CD4-positive, alpha-beta T cell treated with Interleukin-15 for 4 hours (primary cell): ENCODE measurements at regions not wholly inside any gene's neighbourhood (a gene's known extent, or its start where the extent isn't known, plus 50 kb on each side); places are given as distances from the start of the nearest gene placed in this dataset.
"Not testable (repeated sequence)": the region's sequence is repeated elsewhere in the genome, so short reads cannot be mapped to it uniquely, and the experiment has no call there.

Experiments used
- DNase-seq: peaks from one replicate; pipeline ENCODE4 v3.0.0-alpha.2; 2020; ENCODE audit warnings: low spot score

GRCh38 chr4:15294202-15294601, 133.6 kb upstream of the C1QTNF7 start:
- DNase-seq: no peak

GRCh38 chr4:15294832-15295231, 133.0 kb upstream of the C1QTNF7 start:
- no peak for DNase-seq

GRCh38 chr4:15295421-15296162, 132.2 kb upstream of the C1QTNF7 start:
- no peak for DNase-seq

GRCh38 chr4:15297344-15297743, 130.5 kb upstream of the C1QTNF7 start:
- no peak for DNase-seq

- no peak for DNase-seq
These were observed 128.2 kb upstream of the C1QTNF7 start for GRCh38 chr4:15299627-15300026.

- DNase-seq: no peak
These were observed 124.7 kb upstream of the C1QTNF7 start for GRCh38 chr4:15303052-15303641.

GRCh38 chr4:15314974-15315373, 112.9 kb upstream of the C1QTNF7 start:
- DNase-seq: no peak

GRCh38 chr4:15317246-15317645, 110.6 kb upstream of the C1QTNF7 start:
- DNase-seq: no peak

- DNase-seq: no peak
These were observed 109.0 kb upstream of the C1QTNF7 start for GRCh38 chr4:15318621-15319348.

GRCh38 chr4:15320121-15320678, 107.6 kb upstream of the C1QTNF7 start:
- no peak for DNase-seq

GRCh38 chr4:15322006-15322405, 105.8 kb upstream of the C1QTNF7 start:
- DNase-seq: no peak

GRCh38 chr4:15325987-15326386, 101.8 kb upstream of the C1QTNF7 start:
- DNase-seq: no peak

GRCh38 chr4:15327311-15328298, 100.2 kb upstream of the C1QTNF7 start:
- DNase-seq: no peak

- no peak for DNase-seq
These were observed 95.9 kb upstream of the C1QTNF7 start for GRCh38 chr4:15331930-15332329.

GRCh38 chr4:15332377-15332776, 95.5 kb upstream of the C1QTNF7 start:
- no peak for DNase-seq

GRCh38 chr4:15333692-15334633, 93.9 kb upstream of the C1QTNF7 start:
- DNase-seq: no peak

- no peak for DNase-seq
These were observed 91.2 kb upstream of the C1QTNF7 start for GRCh38 chr4:15336410-15337167.

GRCh38 chr4:15337168-15337657, 90.6 kb upstream of the C1QTNF7 start:
- DNase-seq: not testable (repeated sequence)

- DNase-seq: no peak
These were observed 88.1 kb upstream of the C1QTNF7 start for GRCh38 chr4:15339737-15340136.

GRCh38 chr4:15340332-15340731, 87.5 kb upstream of the C1QTNF7 start:
- DNase-seq: no peak
